Hepatic stellate cell (primary cell): ENCODE measurements at regions not wholly inside any gene's neighbourhood (a gene's known extent, or its start where the extent isn't known, plus 50 kb on each side); places are given as distances from the start of the nearest gene placed in this dataset.

Experiments
- DNase-seq: peaks from one replicate; pipeline ENCODE4 v3.0.0; 2011; ENCODE audit warnings: low spot score

- DNase-seq: no peak
These were observed 106.9 kb downstream of the SMIM20 start for GRCh38 chr4:26020881-26021280.

- no peak for DNase-seq
These were observed 107.7 kb downstream of the SMIM20 start for GRCh38 chr4:26021417-26022345.

DNA sequence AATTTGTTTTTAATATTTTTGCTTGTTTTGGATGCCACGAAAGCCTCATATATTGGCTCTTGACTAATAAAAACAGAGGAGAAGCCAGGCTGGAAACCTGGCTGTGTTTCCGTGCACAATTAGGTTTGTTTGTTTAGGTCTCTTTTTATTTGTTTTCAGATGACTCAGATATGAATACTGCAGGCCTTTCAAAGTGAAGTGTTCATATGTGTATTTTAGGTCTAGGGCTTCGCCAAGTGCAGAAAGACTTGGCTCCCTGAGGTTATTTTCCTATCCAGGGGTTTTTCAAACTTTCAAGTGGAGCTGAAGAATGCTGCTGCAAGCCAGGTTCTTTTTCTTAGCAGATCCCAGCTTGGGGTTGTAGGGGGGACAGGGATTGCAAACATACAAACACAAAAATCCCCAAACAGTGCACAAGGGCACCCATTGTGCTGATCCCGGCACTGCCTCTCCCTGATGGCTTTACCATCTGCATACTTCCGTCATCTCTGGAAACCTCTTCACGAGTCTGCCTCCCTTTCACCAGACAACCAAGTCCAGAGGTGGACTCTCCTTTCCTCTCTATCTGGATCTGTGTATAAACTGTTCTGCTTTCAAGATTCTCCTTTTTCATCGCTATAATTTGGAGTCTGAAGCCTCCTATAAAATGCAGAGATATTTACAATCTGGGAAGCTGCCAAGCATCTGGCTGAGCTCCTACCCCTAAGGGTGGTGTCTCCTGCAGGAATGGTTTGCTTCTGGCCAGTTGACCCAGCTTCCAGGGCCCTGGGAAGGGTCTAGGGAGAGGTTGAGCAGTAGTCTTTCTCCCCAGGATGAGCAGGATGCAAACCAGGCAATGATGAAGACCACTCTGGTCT lies 108.6 kb downstream of the SMIM20 start:
- DNase-seq: peak; percentile 52

- DNase-seq: no peak
These were observed 109.4 kb downstream of the SMIM20 start for GRCh38 chr4:26023203-26023972.

- DNase-seq: no peak
These were observed 110.1 kb downstream of the SMIM20 start for GRCh38 chr4:26024079-26024478.

- DNase-seq: no peak
These were observed 114.2 kb downstream of the SMIM20 start for GRCh38 chr4:26028133-26028792.

GRCh38 chr4:26028793-26029567 lies 115.0 kb downstream of the SMIM20 start:
- peak; percentile 64 for DNase-seq

DNA sequence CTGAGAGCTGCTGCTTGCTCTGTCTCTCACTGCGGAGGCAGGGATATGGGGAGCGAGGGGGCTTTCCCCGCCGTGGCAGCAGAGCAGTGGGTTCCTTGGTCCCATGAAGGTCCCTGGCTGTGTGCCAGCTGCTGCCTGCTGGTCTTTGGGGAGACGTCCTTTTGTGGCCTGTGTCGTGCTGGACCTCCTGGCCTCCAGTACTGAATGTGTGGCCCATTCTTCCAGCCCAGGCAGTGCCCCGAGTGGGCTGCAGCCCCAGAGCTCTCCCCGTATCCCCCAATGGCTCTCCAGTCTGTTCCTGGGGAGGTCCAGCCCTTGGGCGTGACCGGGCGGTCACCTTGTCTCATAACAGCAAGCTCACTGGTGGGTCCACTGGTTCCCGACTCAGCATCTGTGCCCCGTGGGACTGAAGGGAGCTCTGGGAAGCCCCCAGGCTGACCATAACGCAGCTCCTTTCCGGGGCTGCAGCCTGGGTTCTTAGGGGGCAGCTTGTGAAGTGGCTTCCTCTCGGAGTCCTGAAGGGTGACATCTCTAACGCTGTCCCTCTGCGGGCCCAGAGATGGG lies 115.6 kb downstream of the SMIM20 start:
- no peak for DNase-seq

DNA sequence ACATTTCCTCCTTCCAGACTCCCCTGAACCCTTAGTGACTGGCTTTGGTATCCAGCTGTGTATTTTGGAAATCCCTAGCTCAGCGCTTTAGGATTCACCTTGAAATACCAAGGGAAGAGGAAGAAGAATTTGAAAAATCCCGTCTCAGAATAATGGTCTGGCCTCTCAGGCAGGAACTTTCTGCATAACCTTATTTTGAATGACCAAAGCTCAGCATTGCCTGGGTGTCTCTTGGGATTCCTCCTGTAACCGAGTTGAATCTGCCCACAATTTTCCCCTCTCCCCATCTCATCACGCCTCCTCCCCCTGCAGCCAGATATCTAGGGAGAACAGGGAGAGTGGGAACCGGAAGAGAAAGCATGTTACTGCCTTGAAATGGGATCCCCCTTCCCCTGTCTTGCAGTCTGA lies 116.2 kb downstream of the SMIM20 start:
- DNase-seq: no peak

GRCh38 chr4:26030780-26031179 lies 116.8 kb downstream of the SMIM20 start:
- no peak for DNase-seq

GRCh38 chr4:26031704-26032103 lies 117.7 kb downstream of the SMIM20 start:
- no peak for DNase-seq

GRCh38 chr4:26032142-26032541 lies 118.1 kb downstream of the SMIM20 start:
- peak; percentile 49 for DNase-seq

- DNase-seq: no peak
These were observed 118.8 kb downstream of the SMIM20 start for GRCh38 chr4:26032630-26033317.

DNA sequence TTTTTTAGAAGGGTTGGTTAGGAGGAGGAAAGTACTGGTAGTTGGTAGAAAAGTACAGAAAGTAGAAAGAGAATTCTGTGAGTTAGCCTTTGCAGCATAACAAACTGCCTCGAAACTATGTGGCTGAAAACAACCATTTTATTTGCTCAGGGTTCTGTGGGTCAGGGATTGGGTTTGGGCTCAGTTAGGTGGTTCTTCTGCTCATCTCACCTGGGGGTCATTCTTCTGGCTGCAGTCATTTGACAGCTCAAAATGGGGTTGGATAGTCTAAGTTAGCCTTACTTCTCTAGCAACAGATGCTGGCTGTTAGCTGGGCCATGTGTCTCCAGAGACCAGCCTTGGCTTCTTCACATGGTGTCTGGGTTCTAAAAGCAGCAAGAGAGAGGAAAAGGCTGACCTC lies 119.4 kb downstream of the SMIM20 start:
- no peak for DNase-seq

DNA sequence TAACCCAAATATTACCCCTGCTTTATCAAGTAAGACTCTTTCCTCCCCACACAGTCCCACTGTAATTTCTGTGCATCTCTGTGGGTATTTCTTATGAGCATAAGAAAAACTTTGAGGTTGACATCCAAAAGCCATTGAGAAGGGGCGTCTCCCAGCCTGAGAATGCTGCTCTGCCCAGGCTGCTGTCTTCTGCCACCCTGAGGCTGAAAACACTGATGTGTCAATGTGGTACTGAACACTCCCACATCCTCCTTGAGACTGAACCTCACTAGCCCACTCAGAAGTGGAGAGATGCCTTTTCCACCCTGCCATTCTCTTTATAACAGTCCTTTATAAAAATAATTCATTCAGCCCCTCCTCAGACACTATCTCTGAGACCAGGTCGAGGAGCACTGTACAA lies 120.8 kb downstream of the SMIM20 start:
- no peak for DNase-seq

- no peak for DNase-seq
These were observed 121.9 kb downstream of the SMIM20 start for GRCh38 chr4:26035921-26036320.

DNA sequence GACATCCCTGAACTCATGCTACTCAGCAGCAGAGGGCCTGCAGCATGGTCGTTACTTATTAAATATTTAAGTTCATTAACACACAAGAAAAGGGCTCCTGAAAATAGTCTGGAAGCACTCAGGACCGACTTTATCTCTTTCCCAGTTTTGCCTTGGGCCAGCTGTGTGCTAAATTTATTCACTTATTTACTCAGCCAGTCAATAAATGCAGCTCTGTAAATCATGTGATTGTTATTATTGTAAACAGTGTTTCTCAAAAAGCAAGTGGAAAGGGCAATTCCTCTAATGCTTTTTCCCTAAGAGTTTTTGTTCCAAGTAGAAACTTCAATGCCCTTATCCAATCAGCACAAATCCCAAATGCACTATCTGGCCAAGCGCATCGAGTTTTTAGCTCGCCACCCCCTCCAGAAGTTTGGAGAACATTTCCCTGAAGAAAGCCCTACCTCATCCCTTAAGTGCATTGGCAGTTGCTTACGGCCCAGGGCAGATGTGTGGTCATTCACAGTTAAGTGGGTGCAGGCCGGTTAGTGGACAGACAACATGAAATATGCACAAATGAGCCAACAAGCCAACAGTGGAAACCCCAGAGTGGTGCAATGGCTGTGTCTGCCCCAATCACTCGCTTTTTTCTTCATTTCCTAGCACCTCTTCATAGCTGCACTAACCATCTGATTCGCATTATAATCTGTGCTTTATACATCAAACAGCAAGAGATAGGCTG lies 125.8 kb downstream of the SMIM20 start:
- DNase-seq: no peak

DNA sequence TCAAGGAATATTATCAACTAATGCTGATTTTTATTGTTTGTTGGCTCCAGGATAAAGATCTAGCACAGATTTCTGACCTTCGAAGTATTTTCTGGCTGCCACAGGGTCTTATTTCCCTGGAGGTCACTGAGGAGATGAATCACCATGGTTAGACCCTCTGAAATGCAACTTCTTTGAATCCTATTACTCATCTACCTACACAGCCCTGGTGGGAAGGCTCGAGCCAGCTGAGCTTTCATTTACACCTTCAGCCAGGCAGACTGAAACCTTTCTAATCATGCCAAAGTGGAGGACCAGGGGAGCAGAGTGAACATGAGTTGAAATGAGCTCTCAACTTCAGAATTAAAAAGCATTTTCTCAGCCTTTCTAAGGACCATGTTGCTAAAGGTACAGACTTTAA lies 130.5 kb downstream of the SMIM20 start:
- DNase-seq: no peak

DNA sequence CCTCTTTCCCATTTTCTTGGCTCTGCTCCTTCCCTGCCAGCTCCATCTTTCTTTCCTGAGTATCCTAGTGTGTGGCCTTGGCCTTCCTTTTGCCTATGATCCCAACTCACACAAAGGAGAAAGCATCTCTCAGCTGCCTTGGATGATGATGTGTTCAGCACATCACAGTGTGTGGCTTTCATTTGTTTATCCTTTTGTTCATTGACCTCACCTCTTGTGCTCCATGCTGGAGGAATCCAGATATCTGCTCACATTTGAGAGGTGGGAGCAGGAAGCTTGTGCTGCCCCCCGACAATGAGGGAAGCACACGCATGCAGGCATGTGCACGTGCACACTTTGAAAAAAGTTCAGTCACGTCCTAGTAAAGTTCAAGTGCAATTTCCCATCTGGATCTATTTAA lies 131.0 kb downstream of the SMIM20 start:
- DNase-seq: no peak
